ENCODE measurements at regions not wholly inside any gene's neighbourhood (a gene's known extent, or its start where the extent isn't known, plus 50 kb on each side); places are given as distances from the start of the nearest gene placed in this dataset.

DNA sequence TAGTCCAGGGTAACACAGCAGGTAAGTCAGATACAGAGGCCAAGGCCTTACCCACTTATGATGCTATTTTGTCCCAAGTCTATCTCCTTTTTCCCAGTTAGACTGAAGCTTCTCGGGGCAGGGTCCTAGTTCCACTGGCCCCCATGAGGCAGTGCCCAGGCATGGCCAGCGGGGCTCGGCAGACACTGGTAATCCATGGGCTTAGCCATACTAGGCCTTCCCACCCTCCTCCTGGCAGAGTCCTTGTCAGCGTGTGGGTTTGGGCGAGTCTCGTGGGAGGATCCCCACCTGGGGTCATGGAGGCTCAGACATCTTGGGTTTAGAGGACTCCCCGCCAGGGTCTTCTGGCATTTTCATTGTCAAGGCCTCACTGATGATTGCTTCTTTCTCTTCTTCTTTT, 84.7 kb upstream of the BRD7 start:
- 97% methylated on average over 7 of the region's 7 CpGs for WGBS
- H3K36me3 ChIP-seq (ENCODE audit: control insufficient read depth in 4 of 4, insufficient read depth in 3 of 4, low read depth in 1 of 4, low read length in 3 of 4): no peaks in the 10 kb centered on the region
- H3K9ac ChIP-seq (ENCODE audit: low read depth in 1 of 2, low read length in 2 of 2): no peak overlapping the region
- no peak overlapping the region for H3K27ac ChIP-seq (ENCODE audit: low read depth in 1 of 2, low read length in 2 of 2)
- TF ChIP-seq RXRA (IDR thresholded peaks at IDR 0.05) (no peak), RAD21 (IDR thresholded peaks at IDR 0.05) (no peak), YY1 (IDR thresholded peaks at IDR 0.05) (no peak), SP1 (IDR thresholded peaks at IDR 0.05) (no peak), EGR1 (IDR thresholded peaks at IDR 0.05; ENCODE audit: low read depth in 2 of 2) (no peak), CTCF (IDR thresholded peaks at IDR 0.05; ENCODE audit: low read depth, low read length, missing input control) (no peak), ATF3 (IDR thresholded peaks at IDR 0.05) (no peak), FOXA2 (IDR thresholded peaks at IDR 0.05) (no peak), HNF4A (conservative IDR thresholded peaks at IDR 0.05) (no peak), NR2F2 (IDR thresholded peaks at IDR 0.05) (no peak), HNF4G (IDR thresholded peaks at IDR 0.05) (no peak), FOXA1 (IDR thresholded peaks at IDR 0.05) (no peak)
- TF ChIP-seq, protein P1, sequence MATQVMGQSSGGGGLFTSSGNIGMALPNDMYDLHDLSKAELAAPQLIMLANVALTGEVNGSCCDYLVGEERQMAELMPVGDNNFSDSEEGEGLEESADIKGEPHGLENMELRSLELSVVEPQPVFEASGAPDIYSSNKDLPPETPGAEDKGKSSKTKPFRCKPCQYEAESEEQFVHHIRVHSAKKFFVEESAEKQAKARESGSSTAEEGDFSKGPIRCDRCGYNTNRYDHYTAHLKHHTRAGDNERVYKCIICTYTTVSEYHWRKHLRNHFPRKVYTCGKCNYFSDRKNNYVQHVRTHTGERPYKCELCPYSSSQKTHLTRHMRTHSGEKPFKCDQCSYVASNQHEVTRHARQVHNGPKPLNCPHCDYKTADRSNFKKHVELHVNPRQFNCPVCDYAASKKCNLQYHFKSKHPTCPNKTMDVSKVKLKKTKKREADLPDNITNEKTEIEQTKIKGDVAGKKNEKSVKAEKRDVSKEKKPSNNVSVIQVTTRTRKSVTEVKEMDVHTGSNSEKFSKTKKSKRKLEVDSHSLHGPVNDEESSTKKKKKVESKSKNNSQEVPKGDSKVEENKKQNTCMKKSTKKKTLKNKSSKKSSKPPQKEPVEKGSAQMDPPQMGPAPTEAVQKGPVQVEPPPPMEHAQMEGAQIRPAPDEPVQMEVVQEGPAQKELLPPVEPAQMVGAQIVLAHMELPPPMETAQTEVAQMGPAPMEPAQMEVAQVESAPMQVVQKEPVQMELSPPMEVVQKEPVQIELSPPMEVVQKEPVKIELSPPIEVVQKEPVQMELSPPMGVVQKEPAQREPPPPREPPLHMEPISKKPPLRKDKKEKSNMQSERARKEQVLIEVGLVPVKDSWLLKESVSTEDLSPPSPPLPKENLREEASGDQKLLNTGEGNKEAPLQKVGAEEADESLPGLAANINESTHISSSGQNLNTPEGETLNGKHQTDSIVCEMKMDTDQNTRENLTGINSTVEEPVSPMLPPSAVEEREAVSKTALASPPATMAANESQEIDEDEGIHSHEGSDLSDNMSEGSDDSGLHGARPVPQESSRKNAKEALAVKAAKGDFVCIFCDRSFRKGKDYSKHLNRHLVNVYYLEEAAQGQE (IDR thresholded peaks at IDR 0.05): no peak
- no peaks in the 10 kb centered on the region for H3K9me3 ChIP-seq (ENCODE audit: control insufficient read depth in 4 of 4, low read length in 3 of 4)
- no peaks in the 10 kb centered on the region for H3K4me1 ChIP-seq (ENCODE audit: control insufficient read depth in 4 of 4, insufficient read depth in 4 of 4, low read length in 3 of 4)
- H3K4me3 ChIP-seq (ENCODE audit: low read depth in 1 of 3, low read length in 3 of 3): no peak overlapping the region
- no peak for DNase-seq (ENCODE audit: low spot score)
- H3K27me3 ChIP-seq (ENCODE audit: control insufficient read depth in 4 of 4, insufficient read depth in 4 of 4, low read length in 3 of 4): no peaks in the 10 kb centered on the region

GRCh38 chr16:50451951-50452508, 83.2 kb upstream of the BRD7 start:
- Histone ChIP-seq H3K9ac (ENCODE audit: low read depth in 1 of 2, low read length in 2 of 2) (no peak overlapping the region), H3K4me3 (ENCODE audit: low read depth in 1 of 3, low read length in 3 of 3) (no peak overlapping the region), H3K27ac (ENCODE audit: low read depth in 1 of 2, low read length in 2 of 2) (no peak overlapping the region), H3K36me3 (ENCODE audit: control insufficient read depth in 4 of 4, insufficient read depth in 3 of 4, low read depth in 1 of 4, low read length in 3 of 4) (no peaks in the 10 kb centered on the region), H3K27me3 (ENCODE audit: control insufficient read depth in 4 of 4, insufficient read depth in 4 of 4, low read length in 3 of 4) (no peaks in the 10 kb centered on the region), H3K4me1 (ENCODE audit: control insufficient read depth in 4 of 4, insufficient read depth in 4 of 4, low read length in 3 of 4) (no peaks in the 10 kb centered on the region), H3K9me3 (ENCODE audit: control insufficient read depth in 4 of 4, low read length in 3 of 4) (no peaks in the 10 kb centered on the region)
- TF ChIP-seq, protein P2, sequence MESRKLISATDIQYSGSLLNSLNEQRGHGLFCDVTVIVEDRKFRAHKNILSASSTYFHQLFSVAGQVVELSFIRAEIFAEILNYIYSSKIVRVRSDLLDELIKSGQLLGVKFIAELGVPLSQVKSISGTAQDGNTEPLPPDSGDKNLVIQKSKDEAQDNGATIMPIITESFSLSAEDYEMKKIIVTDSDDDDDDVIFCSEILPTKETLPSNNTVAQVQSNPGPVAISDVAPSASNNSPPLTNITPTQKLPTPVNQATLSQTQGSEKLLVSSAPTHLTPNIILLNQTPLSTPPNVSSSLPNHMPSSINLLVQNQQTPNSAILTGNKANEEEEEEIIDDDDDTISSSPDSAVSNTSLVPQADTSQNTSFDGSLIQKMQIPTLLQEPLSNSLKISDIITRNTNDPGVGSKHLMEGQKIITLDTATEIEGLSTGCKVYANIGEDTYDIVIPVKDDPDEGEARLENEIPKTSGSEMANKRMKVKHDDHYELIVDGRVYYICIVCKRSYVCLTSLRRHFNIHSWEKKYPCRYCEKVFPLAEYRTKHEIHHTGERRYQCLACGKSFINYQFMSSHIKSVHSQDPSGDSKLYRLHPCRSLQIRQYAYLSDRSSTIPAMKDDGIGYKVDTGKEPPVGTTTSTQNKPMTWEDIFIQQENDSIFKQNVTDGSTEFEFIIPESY (IDR thresholded peaks at IDR 0.05): no peak
- WGBS: 89% methylated on average over 7 of the region's 7 CpGs
- DNase-seq (ENCODE audit: low spot score): no peak
